ENCODE measurements at regions not wholly inside any gene's neighbourhood (a gene's known extent, or its start where the extent isn't known, plus 50 kb on each side); places are given as distances from the start of the nearest gene placed in this dataset.
"Not testable (repeated sequence)": the region's sequence is repeated elsewhere in the genome, so short reads cannot be mapped to it uniquely, and the experiment has no call there.

DNA sequence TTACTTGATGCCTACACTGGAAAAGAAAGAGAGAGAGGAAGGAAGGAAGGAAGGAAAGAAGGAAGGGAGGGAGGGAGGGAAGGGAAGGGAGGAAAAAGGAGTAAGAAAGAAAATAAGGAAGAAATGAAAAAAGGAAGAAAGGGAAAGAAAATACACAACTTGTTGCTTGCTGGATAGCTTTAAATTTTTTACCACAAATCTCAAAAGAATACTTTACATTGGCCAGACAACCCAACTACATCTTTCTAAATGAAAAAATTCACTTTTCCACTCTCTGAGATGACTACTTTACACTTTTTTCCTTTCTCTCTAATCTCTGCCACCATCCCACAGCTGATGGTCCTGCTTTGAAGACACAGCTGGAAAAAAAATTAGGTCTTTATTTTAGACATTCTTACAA, 228.9 kb upstream of the FAM78B start (continued):
- TF ChIP-seq, protein P1, sequence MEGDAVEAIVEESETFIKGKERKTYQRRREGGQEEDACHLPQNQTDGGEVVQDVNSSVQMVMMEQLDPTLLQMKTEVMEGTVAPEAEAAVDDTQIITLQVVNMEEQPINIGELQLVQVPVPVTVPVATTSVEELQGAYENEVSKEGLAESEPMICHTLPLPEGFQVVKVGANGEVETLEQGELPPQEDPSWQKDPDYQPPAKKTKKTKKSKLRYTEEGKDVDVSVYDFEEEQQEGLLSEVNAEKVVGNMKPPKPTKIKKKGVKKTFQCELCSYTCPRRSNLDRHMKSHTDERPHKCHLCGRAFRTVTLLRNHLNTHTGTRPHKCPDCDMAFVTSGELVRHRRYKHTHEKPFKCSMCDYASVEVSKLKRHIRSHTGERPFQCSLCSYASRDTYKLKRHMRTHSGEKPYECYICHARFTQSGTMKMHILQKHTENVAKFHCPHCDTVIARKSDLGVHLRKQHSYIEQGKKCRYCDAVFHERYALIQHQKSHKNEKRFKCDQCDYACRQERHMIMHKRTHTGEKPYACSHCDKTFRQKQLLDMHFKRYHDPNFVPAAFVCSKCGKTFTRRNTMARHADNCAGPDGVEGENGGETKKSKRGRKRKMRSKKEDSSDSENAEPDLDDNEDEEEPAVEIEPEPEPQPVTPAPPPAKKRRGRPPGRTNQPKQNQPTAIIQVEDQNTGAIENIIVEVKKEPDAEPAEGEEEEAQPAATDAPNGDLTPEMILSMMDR (IDR thresholded peaks at IDR 0.05; ENCODE audit: poor library complexity, severe bottlenecking), result no peak

- not testable (repeated sequence) for H3F3A ChIP-seq (ENCODE audit: insufficient read depth, low read length, poor library complexity, severe bottlenecking); H3K9me2 ChIP-seq (ENCODE audit: insufficient read depth, low read length); H3K4me2 ChIP-seq (ENCODE audit: low read length); H3K9me3 ChIP-seq (ENCODE audit: low read length); H2AFZ ChIP-seq (ENCODE audit: low read depth, low read length); H3K27me3 ChIP-seq (ENCODE audit: insufficient read depth, low read depth, low read length); H3K4me3 ChIP-seq (ENCODE audit: low read length); H3K36me3 ChIP-seq (ENCODE audit: insufficient read depth, low read length); H3K79me2 ChIP-seq (replicated peaks; ENCODE audit: insufficient read depth, low read length); H4K20me1 ChIP-seq (ENCODE audit: insufficient read depth); H3K9ac ChIP-seq (ENCODE audit: low read length); H3K27ac ChIP-seq (ENCODE audit: low read length)
Measured at GRCh38 chr1:166409253-166410082, 242.7 kb upstream of the FAM78B start.

DNA sequence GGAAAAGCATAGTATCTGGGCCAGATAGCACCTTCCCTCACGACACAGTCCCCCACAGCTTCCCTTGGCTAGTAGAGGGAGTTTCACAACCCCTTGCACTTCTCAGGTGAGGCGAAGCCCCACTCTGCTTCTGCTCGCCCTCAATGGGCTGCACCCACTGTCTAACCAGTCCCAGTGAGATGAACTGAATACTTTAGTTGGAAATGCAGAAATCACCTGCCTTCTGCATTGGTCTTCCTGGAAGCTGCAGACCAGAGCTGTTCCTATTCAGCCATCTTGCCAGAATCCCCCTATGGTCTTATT, 243.2 kb upstream of the FAM78B start:
- Histone ChIP-seq H3K79me2 (replicated peaks; ENCODE audit: insufficient read depth, low read length) (no peaks in the 10 kb centered on the region), H3K9ac (ENCODE audit: low read length) (no peak overlapping the region), H3K4me2 (ENCODE audit: low read length) (no peak overlapping the region), H3K27me3 (ENCODE audit: insufficient read depth, low read depth, low read length) (no peaks in the 10 kb centered on the region), H3K9me2 (ENCODE audit: insufficient read depth, low read length) (no peaks in the 10 kb centered on the region), H3K27ac (ENCODE audit: low read length) (no peak overlapping the region), H3F3A (ENCODE audit: insufficient read depth, low read length, poor library complexity, severe bottlenecking) (no peaks in the 10 kb centered on the region), H4K20me1 (ENCODE audit: insufficient read depth) (no peaks in the 10 kb centered on the region), H3K9me3 (ENCODE audit: low read length) (no peaks in the 10 kb centered on the region), H3K4me3 (ENCODE audit: low read length) (no peak overlapping the region), H2AFZ (ENCODE audit: low read depth, low read length) (no peak overlapping the region), H3K36me3 (ENCODE audit: insufficient read depth, low read length) (no peaks in the 10 kb centered on the region)
- TF ChIP-seq POLR2AphosphoS5 (IDR thresholded peaks at IDR 0.05) (no peak), RAD21 (conservative IDR thresholded peaks at IDR 0.05) (no peak), EP300 (conservative IDR thresholded peaks at IDR 0.05; ENCODE audit: poor library complexity, severe bottlenecking) (no peak), MXI1 (conservative IDR thresholded peaks at IDR 0.05; ENCODE audit: poor library complexity, severe bottlenecking) (no peak), TAF1 (IDR thresholded peaks at IDR 0.05; ENCODE audit: low read depth) (no peak), SMC3 (conservative IDR thresholded peaks at IDR 0.05; ENCODE audit: poor library complexity) (no peak), EZH2 (IDR thresholded peaks at IDR 0.05; ENCODE audit: borderline replicate concordance, insufficient read depth, low read length, poor library complexity, severe bottlenecking) (no peak)
- TF ChIP-seq, protein P1 (IDR thresholded peaks at IDR 0.05; ENCODE audit: poor library complexity, severe bottlenecking), result no peak
- TF ChIP-seq, protein P2, sequence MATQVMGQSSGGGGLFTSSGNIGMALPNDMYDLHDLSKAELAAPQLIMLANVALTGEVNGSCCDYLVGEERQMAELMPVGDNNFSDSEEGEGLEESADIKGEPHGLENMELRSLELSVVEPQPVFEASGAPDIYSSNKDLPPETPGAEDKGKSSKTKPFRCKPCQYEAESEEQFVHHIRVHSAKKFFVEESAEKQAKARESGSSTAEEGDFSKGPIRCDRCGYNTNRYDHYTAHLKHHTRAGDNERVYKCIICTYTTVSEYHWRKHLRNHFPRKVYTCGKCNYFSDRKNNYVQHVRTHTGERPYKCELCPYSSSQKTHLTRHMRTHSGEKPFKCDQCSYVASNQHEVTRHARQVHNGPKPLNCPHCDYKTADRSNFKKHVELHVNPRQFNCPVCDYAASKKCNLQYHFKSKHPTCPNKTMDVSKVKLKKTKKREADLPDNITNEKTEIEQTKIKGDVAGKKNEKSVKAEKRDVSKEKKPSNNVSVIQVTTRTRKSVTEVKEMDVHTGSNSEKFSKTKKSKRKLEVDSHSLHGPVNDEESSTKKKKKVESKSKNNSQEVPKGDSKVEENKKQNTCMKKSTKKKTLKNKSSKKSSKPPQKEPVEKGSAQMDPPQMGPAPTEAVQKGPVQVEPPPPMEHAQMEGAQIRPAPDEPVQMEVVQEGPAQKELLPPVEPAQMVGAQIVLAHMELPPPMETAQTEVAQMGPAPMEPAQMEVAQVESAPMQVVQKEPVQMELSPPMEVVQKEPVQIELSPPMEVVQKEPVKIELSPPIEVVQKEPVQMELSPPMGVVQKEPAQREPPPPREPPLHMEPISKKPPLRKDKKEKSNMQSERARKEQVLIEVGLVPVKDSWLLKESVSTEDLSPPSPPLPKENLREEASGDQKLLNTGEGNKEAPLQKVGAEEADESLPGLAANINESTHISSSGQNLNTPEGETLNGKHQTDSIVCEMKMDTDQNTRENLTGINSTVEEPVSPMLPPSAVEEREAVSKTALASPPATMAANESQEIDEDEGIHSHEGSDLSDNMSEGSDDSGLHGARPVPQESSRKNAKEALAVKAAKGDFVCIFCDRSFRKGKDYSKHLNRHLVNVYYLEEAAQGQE (IDR thresholded peaks at IDR 0.05; ENCODE audit: borderline replicate concordance), result no peak

- H3K4me3 ChIP-seq (ENCODE audit: low read length); H3K27ac ChIP-seq (ENCODE audit: low read length); H3K9me2 ChIP-seq (ENCODE audit: insufficient read depth, low read length); H2AFZ ChIP-seq (ENCODE audit: low read depth, low read length); H3F3A ChIP-seq (ENCODE audit: insufficient read depth, low read length, poor library complexity, severe bottlenecking); H4K20me1 ChIP-seq (ENCODE audit: insufficient read depth); H3K9ac ChIP-seq (ENCODE audit: low read length); H3K4me2 ChIP-seq (ENCODE audit: low read length); H3K79me2 ChIP-seq (replicated peaks; ENCODE audit: insufficient read depth, low read length); H3K9me3 ChIP-seq (ENCODE audit: low read length); H3K36me3 ChIP-seq (ENCODE audit: insufficient read depth, low read length); H3K27me3 ChIP-seq (ENCODE audit: insufficient read depth, low read depth, low read length): not testable (repeated sequence)
Measured at GRCh38 chr1:166416831-166417230, 250.0 kb upstream of the FAM78B start.

Measured in neural cell (in vitro differentiated cells).